ENCODE measurements at regions not wholly inside any gene's neighbourhood (a gene's known extent, or its start where the extent isn't known, plus 50 kb on each side); places are given as distances from the start of the nearest gene placed in this dataset.

- Histone ChIP-seq H3K9me3 (ENCODE audit: control insufficient read depth, low read depth, low read length) (no peaks in the 10 kb centered on the region), H3K14ac (ENCODE audit: insufficient read depth, low read length) (no peak overlapping the region), H3K9ac (ENCODE audit: extremely low read depth, insufficient read length, low read length) (no peak overlapping the region), H4K8ac (replicated peaks; ENCODE audit: insufficient read length, low read depth, low read length) (no peak overlapping the region), H3K23ac (ENCODE audit: insufficient read length, low read depth, low read length) (no peak overlapping the region), H2AK5ac (ENCODE audit: insufficient read length, low read length) (no peak overlapping the region), H3K56ac (ENCODE audit: insufficient read length, low read depth, low read length) (no peak overlapping the region), H2BK5ac (ENCODE audit: insufficient read length, low read length) (no peak overlapping the region), H4K91ac (ENCODE audit: insufficient read length, low read depth, low read length) (no peak overlapping the region), H2AFZ (ENCODE audit: low read length) (no peak overlapping the region), H4K20me1 (ENCODE audit: control insufficient read depth, insufficient read depth, insufficient read length) (no peaks in the 10 kb centered on the region), H3K27me3 (ENCODE audit: insufficient read depth, low read length) (no peaks in the 10 kb centered on the region), H2BK20ac (ENCODE audit: low read depth, low read length, poor library complexity, severe bottlenecking) (no peak overlapping the region), H3K4ac (ENCODE audit: low read depth, low read length) (no peak overlapping the region), H3K27ac (ENCODE audit: insufficient read length, low read depth, low read length) (no peak overlapping the region), H2BK12ac (ENCODE audit: insufficient read length, low read depth, low read length) (no peak overlapping the region), H3K23me2 (ENCODE audit: insufficient read length, low read depth, low read length, poor library complexity, severe bottlenecking) (no peaks in the 10 kb centered on the region), H3T11ph (ENCODE audit: low read length) (no peak overlapping the region), H3K4me2 (ENCODE audit: insufficient read depth, insufficient read length, low read length) (no peak overlapping the region), H3K4me1 (ENCODE audit: insufficient read depth, low read length) (no peaks in the 10 kb centered on the region), H2BK120ac (ENCODE audit: low read depth, low read length, poor library complexity, severe bottlenecking) (no peak overlapping the region), H3K79me2 (ENCODE audit: insufficient read depth, low read length) (no peaks in the 10 kb centered on the region), H2BK15ac (ENCODE audit: low read depth, low read length) (no peak overlapping the region), H4K5ac (ENCODE audit: insufficient read length, low read depth, low read length) (no peak overlapping the region), H3K79me1 (ENCODE audit: insufficient read depth, low read depth, low read length, poor library complexity, severe bottlenecking) (no peaks in the 10 kb centered on the region), H3K18ac (ENCODE audit: insufficient read length, low read depth, low read length) (no peak overlapping the region)
- Mint-ChIP-seq H3K4me3 (no peak overlapping the region), H3K36me3 (ENCODE audit: insufficient read depth in 1 of 3, low read depth in 3 of 3) (no peaks in the 10 kb centered on the region), H3K4me1 (peaks cover 2 to 7% of the 10 kb centered on the region in 2 experiments; a peak in 3 of 4 replicates), H3K9me3 (no peaks in the 10 kb centered on the region), H3K27me3 (ENCODE audit: low read depth) (no peaks in the 10 kb centered on the region), H3K27ac (no peak overlapping the region)
- no CpG with 5 or more reads among the region's 2 CpGs for WGBS (ENCODE audit: extremely low coverage, insufficient read length, low lambda C conversion rate)
- TF ChIP-seq CTCF (conservative IDR thresholded peaks at IDR 0.05): no peak
- no peak for DNase-seq
These were observed 897.2 kb downstream of the DIAPH3 start for GRCh38 chr13:59266478-59267063.
